ENCODE measurements at regions not wholly inside any gene's neighbourhood (a gene's known extent, or its start where the extent isn't known, plus 50 kb on each side); places are given as distances from the start of the nearest gene placed in this dataset.

- TF ChIP-seq CTCF (IDR thresholded peaks at IDR 0.05) (no peak), EZH2 (IDR thresholded peaks at IDR 0.05) (no peak), EZH2phosphoT487 (IDR thresholded peaks at IDR 0.05) (no peak)
Measured at GRCh38 chrX:45348296-45348695, 147.6 kb upstream of the DIPK2B start.

All from neural progenitor cell (in vitro differentiated cells).